Naive thymus-derived CD4-positive, alpha-beta T cell (primary cell): ENCODE measurements at regions not wholly inside any gene's neighbourhood (a gene's known extent, or its start where the extent isn't known, plus 50 kb on each side); places are given as distances from the start of the nearest gene placed in this dataset.

Source experiments
- ATAC-seq: fragments of 150-1000 bp; cut with Tn5 transposase; 2 replicates; pipeline ENCODE4 v1.10.0; 2021; ENCODE audit warnings: mild to moderate bottlenecking, moderate library complexity
- CTCF ChIA-PET: fragments of 350-600 bp; sonication (Branson Sonifier 250); formaldehyde crosslinking; loops from one replicate; lab custom pipeline; 2021; ENCODE audit warnings: antibody characterized with exemption; lab: Charles Lee
- POLR2A ChIA-PET: fragments of 350-600 bp; sonication (Branson Sonifier 250); formaldehyde crosslinking; loops from one replicate; lab custom pipeline; 2021; ENCODE audit warnings: antibody characterized with exemption, inconsistent platforms; lab: Charles Lee
- DNase-seq, 9 donors: peaks; one replicate each; pipeline versions ENCODE4 v3.0.0 to v3.0.0-alpha.2; 2020 to 2022; ENCODE audit warnings: mixed read lengths in 1 of 9
- H3K27ac ChIP-seq: one replicate; pipeline ENCODE4 v1.7.0; 2013; ENCODE audit warnings: mild to moderate bottlenecking, low read depth, low read length, moderate library complexity
- H3K27me3 ChIP-seq, 2 donors: one replicate each; pipeline ENCODE4 v1.7.0; 2013; ENCODE audit warnings: low read length in 2 of 2, mild to moderate bottlenecking in 2 of 2, moderate library complexity in 2 of 2; ENCODE audit not compliant: control insufficient read depth in 2 of 2, insufficient read depth in 2 of 2
- H3K36me3 ChIP-seq, 3 experiments: 1 replicate in 2 of 3; 2 replicates in 1 of 3; pipeline ENCODE4 v1.7.0; 2013; ENCODE audit warnings: low read length in 3 of 3, mild to moderate bottlenecking in 3 of 3, moderate library complexity in 1 of 3; ENCODE audit not compliant: insufficient read depth in 3 of 3, control insufficient read depth in 2 of 3
- H3K4me1 ChIP-seq, 2 donors: one replicate each; pipeline ENCODE4 v1.7.0; 2013; ENCODE audit warnings: low read length in 2 of 2, mild to moderate bottlenecking in 2 of 2, moderate library complexity in 1 of 2; ENCODE audit not compliant: control insufficient read depth in 2 of 2, insufficient read depth in 2 of 2
- H3K4me3 ChIP-seq: 2 replicates; pipeline ENCODE4 v1.7.0; 2013; ENCODE audit warnings: mild to moderate bottlenecking, low read length
- H3K9me3 ChIP-seq, 3 experiments: 1 replicate in 2 of 3; 2 replicates in 1 of 3; pipeline ENCODE4 v1.7.0; 2013; ENCODE audit warnings: low read length in 3 of 3; ENCODE audit not compliant: control insufficient read depth in 2 of 3
- H3K27ac Mint-ChIP-seq, 9 donors: one replicate each; pipeline ENCODE4 v1.8.0; 2020 to 2022; ENCODE audit warnings: mixed read lengths in 9 of 9, mild to moderate bottlenecking in 8 of 9, moderate library complexity in 5 of 9, inconsistent platforms in 2 of 9
- H3K27me3 Mint-ChIP-seq, 5 donors: one replicate each; pipeline ENCODE4 v1.8.0; 2021 to 2022; ENCODE audit warnings: mixed read lengths in 5 of 5, mild to moderate bottlenecking in 1 of 5
- H3K36me3 Mint-ChIP-seq, 5 donors: one replicate each; pipeline ENCODE4 v1.8.0; 2020 to 2022; ENCODE audit warnings: mixed read lengths in 5 of 5, mild to moderate bottlenecking in 3 of 5, inconsistent platforms in 1 of 5
- H3K4me1 Mint-ChIP-seq, 7 donors: one replicate each; pipeline ENCODE4 v1.8.0; 2020 to 2022; ENCODE audit warnings: mixed read lengths in 7 of 7, mild to moderate bottlenecking in 3 of 7, inconsistent platforms in 1 of 7
- H3K4me3 Mint-ChIP-seq, 10 donors: one replicate each; pipeline ENCODE4 v1.8.0; 2020 to 2022; ENCODE audit warnings: mild to moderate bottlenecking in 10 of 10, mixed read lengths in 10 of 10, moderate library complexity in 6 of 10, inconsistent platforms in 2 of 10
- H3K9me3 Mint-ChIP-seq, 11 donors: one replicate each; pipeline ENCODE4 v1.8.0; 2020 to 2022; ENCODE audit warnings: mixed read lengths in 11 of 11, mild to moderate bottlenecking in 4 of 11, inconsistent platforms in 1 of 11, moderate library complexity in 1 of 11
- intact Hi-C, 2 donors: fragments of 100-400 bp; cut with micrococcal nuclease; formaldehyde crosslinking; loops; one replicate each; pipeline ENCODE4 v1.15.1; 2023

GRCh38 chr6:127641905-127642304 lies 64.9 kb downstream of the C6orf58 start:
- intact Hi-C loops: loop anchor here in 1 of 2 donors (1.0 kb wide), 1 partner anchor 88 kb away; no protein-coding TSS in a partner anchor
- Histone ChIP-seq H3K27ac (no peak overlapping the region), H3K4me3 (no peak overlapping the region), H3K9me3 (no peaks in the 10 kb centered on the region), H3K36me3 (no peaks in the 10 kb centered on the region), H3K4me1 (no peaks in the 10 kb centered on the region), H3K27me3 (no peaks in the 10 kb centered on the region)
- peaks cover 5 to 15% (median 7%) of the 10 kb centered on the region in 5 donors for H3K27me3 Mint-ChIP-seq
- DNase-seq (no peak), ATAC-seq (no peak)
- peaks cover 0 to 34% (median 8%) of the 10 kb centered on the region in 11 donors for H3K9me3 Mint-ChIP-seq
- CTCF ChIA-PET: no interaction called here
- POLR2A ChIA-PET: no interaction called here
- H3K27ac Mint-ChIP-seq: no peak overlapping the region
- H3K4me3 Mint-ChIP-seq: no peak overlapping the region
- H3K4me1 Mint-ChIP-seq: no peaks in the 10 kb centered on the region
- peaks cover 0 to 23% (median 4%) of the 10 kb centered on the region in 5 donors for H3K36me3 Mint-ChIP-seq
